ENCODE measurements at regions not wholly inside any gene's neighbourhood (a gene's known extent, or its start where the extent isn't known, plus 50 kb on each side); places are given as distances from the start of the nearest gene placed in this dataset.

GRCh38 chr14:48333221-48333920, 658.0 kb upstream of the MDGA2 start:
- Histone ChIP-seq H3K79me2 (ENCODE audit: insufficient read depth, low read length) (no peaks in the 10 kb centered on the region), H3K27me3 (ENCODE audit: insufficient read depth, low read length) (no peaks in the 10 kb centered on the region), H3K4me1 (ENCODE audit: control insufficient read depth in 1 of 2, insufficient read depth in 2 of 2, low read length in 2 of 2) (no peaks in the 10 kb centered on the region), H3K9me2 (ENCODE audit: insufficient read depth) (no peaks in the 10 kb centered on the region), H3K9ac (ENCODE audit: low read length) (no peak overlapping the region), H3K4me2 (ENCODE audit: low read length) (no peak overlapping the region), H3K4me3 (replicated peaks in 1 of 2; ENCODE audit: low read depth in 1 of 2, low read length in 2 of 2) (no peak overlapping the region), H3K27ac (ENCODE audit: low read depth, low read length) (no peak overlapping the region), H4K20me1 (ENCODE audit: insufficient read depth) (no peaks in the 10 kb centered on the region), H2AFZ (ENCODE audit: low read depth, low read length, poor library complexity, severe bottlenecking) (no peak overlapping the region), H3K9me3 (ENCODE audit: control insufficient read depth in 1 of 2, insufficient read depth in 1 of 2, low read depth in 1 of 2, low read length in 2 of 2) (0 out of 4 replicates have a peak, but pooled peaks cover 0 to 3% of the 10 kb centered on the region in 2 experiments), H3K36me3 (ENCODE audit: control insufficient read depth in 1 of 2, insufficient read depth in 2 of 2, low read length in 2 of 2) (no peaks in the 10 kb centered on the region)
- no peak for DNase-seq (ENCODE audit: low read depth, low spot score)
- TF ChIP-seq CEBPB (IDR thresholded peaks at IDR 0.05; ENCODE audit: low read depth) (no peak), SP1 (IDR thresholded peaks at IDR 0.05; ENCODE audit: low read depth) (no peak), SRF (IDR thresholded peaks at IDR 0.05; ENCODE audit: low read depth) (no peak), POLR2A (IDR thresholded peaks at IDR 0.05; ENCODE audit: borderline replicate concordance, extremely low read depth, insufficient read depth, insufficient read length) (no peak), ZNF274 (IDR thresholded peaks at IDR 0.05; ENCODE audit: low read depth, low read length) (no peak), ELF1 (IDR thresholded peaks at IDR 0.05; ENCODE audit: borderline replicate concordance, low read depth) (no peak), REST (IDR thresholded peaks at IDR 0.05; ENCODE audit: low read depth) (no peak)
- no peak for ATAC-seq
- BruUV-seq (replicated peaks), result no TSS peak
- ChIA-PET CTCF (no interaction called here), RAD21 (ENCODE audit: low non-redundant PET in 1 of 2, low total read pairs in 2 of 2, uncharacterized antibody in 2 of 2, unreplicated experiment in 2 of 2) (no interaction called here), POLR2A (no interaction called here)
- intact Hi-C loops (cut with micrococcal nuclease), result no loop called here
